ENCODE measurements at regions not wholly inside any gene's neighbourhood (a gene's known extent, or its start where the extent isn't known, plus 50 kb on each side); places are given as distances from the start of the nearest gene placed in this dataset.

GRCh38 chr13:39107561-39107960, 69.3 kb downstream of the NHLRC3 start:
- TF ChIP-seq, protein P1, sequence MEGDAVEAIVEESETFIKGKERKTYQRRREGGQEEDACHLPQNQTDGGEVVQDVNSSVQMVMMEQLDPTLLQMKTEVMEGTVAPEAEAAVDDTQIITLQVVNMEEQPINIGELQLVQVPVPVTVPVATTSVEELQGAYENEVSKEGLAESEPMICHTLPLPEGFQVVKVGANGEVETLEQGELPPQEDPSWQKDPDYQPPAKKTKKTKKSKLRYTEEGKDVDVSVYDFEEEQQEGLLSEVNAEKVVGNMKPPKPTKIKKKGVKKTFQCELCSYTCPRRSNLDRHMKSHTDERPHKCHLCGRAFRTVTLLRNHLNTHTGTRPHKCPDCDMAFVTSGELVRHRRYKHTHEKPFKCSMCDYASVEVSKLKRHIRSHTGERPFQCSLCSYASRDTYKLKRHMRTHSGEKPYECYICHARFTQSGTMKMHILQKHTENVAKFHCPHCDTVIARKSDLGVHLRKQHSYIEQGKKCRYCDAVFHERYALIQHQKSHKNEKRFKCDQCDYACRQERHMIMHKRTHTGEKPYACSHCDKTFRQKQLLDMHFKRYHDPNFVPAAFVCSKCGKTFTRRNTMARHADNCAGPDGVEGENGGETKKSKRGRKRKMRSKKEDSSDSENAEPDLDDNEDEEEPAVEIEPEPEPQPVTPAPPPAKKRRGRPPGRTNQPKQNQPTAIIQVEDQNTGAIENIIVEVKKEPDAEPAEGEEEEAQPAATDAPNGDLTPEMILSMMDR (IDR thresholded peaks at IDR 0.05): no peak
- TF ChIP-seq POLR2A (IDR thresholded peaks at IDR 0.05) (no peak), POLR2AphosphoS5 (IDR thresholded peaks at IDR 0.05) (no peak)
